B cell (primary cell): ENCODE measurements at regions not wholly inside any gene's neighbourhood (a gene's known extent, or its start where the extent isn't known, plus 50 kb on each side); places are given as distances from the start of the nearest gene placed in this dataset.

Experiments
- CTCF ChIP-seq: fragments of 200-600 bp; IDR thresholded peaks from one replicate; pipeline ENCODE4 v1.8.0; 2022; ENCODE audit warnings: antibody characterized with exemption, mild to moderate bottlenecking
- EZH2 ChIP-seq: IDR thresholded peaks from 2 replicates; pipeline ENCODE4 v1.6.1; 2012; ENCODE audit warnings: borderline replicate concordance, low read depth, mild to moderate bottlenecking, moderate library complexity, low read length; ENCODE audit not compliant: insufficient read depth, poor library complexity, severe bottlenecking

GRCh38 chr14:30078811-30079402 is 151.3 kb upstream of the PRKD1 start:
- TF ChIP-seq CTCF (no peak), EZH2 (no peak)
